ENCODE measurements at regions not wholly inside any gene's neighbourhood (a gene's known extent, or its start where the extent isn't known, plus 50 kb on each side); places are given as distances from the start of the nearest gene placed in this dataset.

DNA sequence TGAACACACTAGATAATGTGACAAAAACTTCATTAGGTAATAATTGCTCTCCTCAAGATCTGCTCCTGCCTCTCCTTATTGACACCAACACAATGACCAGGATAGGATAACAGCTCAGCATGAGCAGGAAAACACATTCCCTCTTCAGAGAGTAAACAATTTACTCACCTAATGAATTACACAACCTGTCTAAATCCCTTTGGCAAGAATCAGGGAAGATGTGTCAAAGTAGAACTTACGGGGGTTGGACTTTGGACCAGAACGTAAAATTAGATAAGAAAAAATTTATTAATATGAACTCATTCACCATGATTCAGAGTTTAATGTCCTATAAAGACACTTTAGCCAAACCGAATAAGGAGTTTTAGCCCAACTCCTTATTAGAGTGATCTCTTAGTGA is 512.2 kb downstream of the SATB2 start:
- TF ChIP-seq, protein P1, sequence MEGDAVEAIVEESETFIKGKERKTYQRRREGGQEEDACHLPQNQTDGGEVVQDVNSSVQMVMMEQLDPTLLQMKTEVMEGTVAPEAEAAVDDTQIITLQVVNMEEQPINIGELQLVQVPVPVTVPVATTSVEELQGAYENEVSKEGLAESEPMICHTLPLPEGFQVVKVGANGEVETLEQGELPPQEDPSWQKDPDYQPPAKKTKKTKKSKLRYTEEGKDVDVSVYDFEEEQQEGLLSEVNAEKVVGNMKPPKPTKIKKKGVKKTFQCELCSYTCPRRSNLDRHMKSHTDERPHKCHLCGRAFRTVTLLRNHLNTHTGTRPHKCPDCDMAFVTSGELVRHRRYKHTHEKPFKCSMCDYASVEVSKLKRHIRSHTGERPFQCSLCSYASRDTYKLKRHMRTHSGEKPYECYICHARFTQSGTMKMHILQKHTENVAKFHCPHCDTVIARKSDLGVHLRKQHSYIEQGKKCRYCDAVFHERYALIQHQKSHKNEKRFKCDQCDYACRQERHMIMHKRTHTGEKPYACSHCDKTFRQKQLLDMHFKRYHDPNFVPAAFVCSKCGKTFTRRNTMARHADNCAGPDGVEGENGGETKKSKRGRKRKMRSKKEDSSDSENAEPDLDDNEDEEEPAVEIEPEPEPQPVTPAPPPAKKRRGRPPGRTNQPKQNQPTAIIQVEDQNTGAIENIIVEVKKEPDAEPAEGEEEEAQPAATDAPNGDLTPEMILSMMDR (IDR thresholded peaks at IDR 0.05), result no peak
- TF ChIP-seq POLR2A (IDR thresholded peaks at IDR 0.05), result no peak
- TF ChIP-seq POLR2AphosphoS5 (IDR thresholded peaks at IDR 0.05), result no peak
- no peak for TF ChIP-seq EP300 (IDR thresholded peaks at IDR 0.05)

Measured in suprapubic skin (tissue), 4 donors.